ENCODE measurements at regions not wholly inside any gene's neighbourhood (a gene's known extent, or its start where the extent isn't known, plus 50 kb on each side); places are given as distances from the start of the nearest gene placed in this dataset.

DNA sequence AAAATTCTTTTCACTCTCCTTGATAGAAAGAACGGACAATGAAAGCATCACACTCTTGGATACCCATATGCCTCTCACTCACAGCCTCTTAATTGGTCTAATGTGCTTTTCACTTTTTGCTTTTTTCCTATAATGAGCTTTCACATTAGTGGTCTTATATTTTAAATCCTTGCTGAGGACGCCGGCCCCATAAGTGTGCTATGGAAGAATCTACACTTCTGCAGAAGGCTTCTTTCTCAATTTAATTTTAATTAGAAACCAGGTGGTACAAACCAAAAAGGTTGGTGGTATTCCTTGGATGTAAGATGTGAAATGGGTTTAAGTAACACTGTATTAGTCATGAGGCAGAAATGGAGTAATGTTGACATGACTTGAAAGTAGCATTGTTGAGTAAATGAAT is 190.6 kb upstream of the NFIA start:
- Histone ChIP-seq H3K27ac (ENCODE audit: low read depth, low read length) (no peak overlapping the region), H3K9me3 (ENCODE audit: control insufficient read depth, insufficient read depth, low read length) (no peaks in the 10 kb centered on the region), H3K27me3 (ENCODE audit: control insufficient read depth, insufficient read depth, low read length) (no peaks in the 10 kb centered on the region), H3K4me3 (ENCODE audit: low read depth, low read length) (no peak overlapping the region)
- POLR2A ChIA-PET, result no interaction called here
- TF ChIP-seq, protein P1, sequence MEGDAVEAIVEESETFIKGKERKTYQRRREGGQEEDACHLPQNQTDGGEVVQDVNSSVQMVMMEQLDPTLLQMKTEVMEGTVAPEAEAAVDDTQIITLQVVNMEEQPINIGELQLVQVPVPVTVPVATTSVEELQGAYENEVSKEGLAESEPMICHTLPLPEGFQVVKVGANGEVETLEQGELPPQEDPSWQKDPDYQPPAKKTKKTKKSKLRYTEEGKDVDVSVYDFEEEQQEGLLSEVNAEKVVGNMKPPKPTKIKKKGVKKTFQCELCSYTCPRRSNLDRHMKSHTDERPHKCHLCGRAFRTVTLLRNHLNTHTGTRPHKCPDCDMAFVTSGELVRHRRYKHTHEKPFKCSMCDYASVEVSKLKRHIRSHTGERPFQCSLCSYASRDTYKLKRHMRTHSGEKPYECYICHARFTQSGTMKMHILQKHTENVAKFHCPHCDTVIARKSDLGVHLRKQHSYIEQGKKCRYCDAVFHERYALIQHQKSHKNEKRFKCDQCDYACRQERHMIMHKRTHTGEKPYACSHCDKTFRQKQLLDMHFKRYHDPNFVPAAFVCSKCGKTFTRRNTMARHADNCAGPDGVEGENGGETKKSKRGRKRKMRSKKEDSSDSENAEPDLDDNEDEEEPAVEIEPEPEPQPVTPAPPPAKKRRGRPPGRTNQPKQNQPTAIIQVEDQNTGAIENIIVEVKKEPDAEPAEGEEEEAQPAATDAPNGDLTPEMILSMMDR (IDR thresholded peaks at IDR 0.05; ENCODE audit: low read depth, low read length), result no peak
- DNase-seq (ENCODE audit: low read depth, low spot score), result no peak
- CTCF ChIA-PET, result no interaction called here

DNA sequence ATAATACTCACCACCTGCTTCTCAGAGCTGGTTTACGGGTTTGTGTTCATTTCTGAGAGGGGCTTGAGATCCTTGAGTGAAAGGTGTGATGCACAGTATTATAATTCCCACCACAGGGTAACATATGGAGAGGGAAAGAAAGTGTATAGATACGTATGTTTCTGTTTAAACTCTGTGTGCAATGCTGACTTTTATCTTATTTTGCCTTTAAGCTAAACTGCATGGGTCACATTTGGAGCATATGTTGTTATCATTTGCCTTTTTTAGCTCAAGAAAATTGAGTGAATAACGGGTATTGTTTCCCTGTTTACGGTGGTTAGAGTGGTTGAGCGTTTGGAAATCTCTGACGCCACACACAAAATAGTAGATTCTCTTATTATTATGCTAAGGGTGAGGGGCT is 191.1 kb upstream of the NFIA start:
- ChIA-PET CTCF (no interaction called here), POLR2A (no interaction called here)
- TF ChIP-seq, protein P1 (IDR thresholded peaks at IDR 0.05; ENCODE audit: low read depth, low read length), result no peak
- no peak overlapping the region for H3K4me3 ChIP-seq (ENCODE audit: low read depth, low read length)
- DNase-seq (ENCODE audit: low read depth, low spot score), result no peak
- no peaks in the 10 kb centered on the region for H3K27me3 ChIP-seq (ENCODE audit: control insufficient read depth, insufficient read depth, low read length)
- H3K9me3 ChIP-seq (ENCODE audit: control insufficient read depth, insufficient read depth, low read length), result no peaks in the 10 kb centered on the region
- no peak overlapping the region for H3K27ac ChIP-seq (ENCODE audit: low read depth, low read length)

DNA sequence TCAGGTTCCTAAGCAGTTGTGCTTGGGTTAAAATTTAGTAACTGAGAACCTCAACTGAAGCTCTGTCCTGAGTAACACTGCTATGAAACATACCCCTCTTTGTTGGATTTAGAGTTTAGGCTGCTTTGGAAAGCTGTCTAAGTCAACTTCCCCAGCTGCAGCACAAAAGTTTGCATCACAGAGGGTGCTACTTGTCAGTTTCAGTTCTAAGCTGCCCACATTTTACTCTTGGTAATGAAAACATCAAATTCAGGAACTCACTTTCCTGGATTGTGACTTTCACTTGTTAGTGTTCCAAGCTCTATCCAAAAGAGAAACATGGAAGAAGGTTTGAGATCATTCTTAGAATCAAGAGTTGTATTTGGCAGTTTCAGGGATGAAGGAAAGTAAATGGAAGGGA is 191.7 kb upstream of the NFIA start:
- CTCF ChIA-PET, result no interaction called here

DNA sequence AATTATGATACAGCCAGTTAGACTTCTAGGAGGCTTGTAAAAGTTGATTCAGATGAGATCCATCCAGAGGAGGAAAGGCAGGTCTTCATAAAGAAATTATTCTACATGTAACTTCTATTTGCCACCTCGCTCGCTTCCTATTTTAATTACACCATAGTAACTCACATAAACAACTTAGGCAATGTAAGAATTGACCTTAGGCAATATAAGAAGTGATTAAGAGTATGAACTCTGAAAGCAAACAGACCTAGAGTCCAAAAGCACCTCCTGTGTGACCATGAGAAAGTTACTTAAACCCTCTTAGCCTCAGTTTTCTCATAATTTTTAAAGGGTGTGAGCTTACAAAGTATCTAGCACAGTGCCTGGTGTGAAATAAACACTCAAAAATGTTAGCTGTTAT is 192.7 kb upstream of the NFIA start:
- no peak overlapping the region for H3K27ac ChIP-seq (ENCODE audit: low read depth, low read length)
- TF ChIP-seq, protein P1 (IDR thresholded peaks at IDR 0.05; ENCODE audit: low read depth, low read length), result no peak
- CTCF ChIA-PET, result no interaction called here
- POLR2A ChIA-PET, result no interaction called here
- DNase-seq (ENCODE audit: low read depth, low spot score), result no peak
- H3K9me3 ChIP-seq (ENCODE audit: control insufficient read depth, insufficient read depth, low read length), result no peaks in the 10 kb centered on the region
- no peaks in the 10 kb centered on the region for H3K27me3 ChIP-seq (ENCODE audit: control insufficient read depth, insufficient read depth, low read length)
- H3K4me3 ChIP-seq (ENCODE audit: low read depth, low read length), result no peak overlapping the region

More for the DNA sequence above, 191.7 kb upstream of the NFIA start:
- Histone ChIP-seq H3K27me3 (ENCODE audit: control insufficient read depth, insufficient read depth, low read length) (no peaks in the 10 kb centered on the region), H3K9me3 (ENCODE audit: control insufficient read depth, insufficient read depth, low read length) (no peaks in the 10 kb centered on the region), H3K4me3 (ENCODE audit: low read depth, low read length) (no peak overlapping the region), H3K27ac (ENCODE audit: low read depth, low read length) (no peak overlapping the region)
- no peak for DNase-seq (ENCODE audit: low read depth, low spot score)
- TF ChIP-seq, protein P1 (IDR thresholded peaks at IDR 0.05; ENCODE audit: low read depth, low read length), result no peak
- POLR2A ChIA-PET, result no interaction called here

DNA sequence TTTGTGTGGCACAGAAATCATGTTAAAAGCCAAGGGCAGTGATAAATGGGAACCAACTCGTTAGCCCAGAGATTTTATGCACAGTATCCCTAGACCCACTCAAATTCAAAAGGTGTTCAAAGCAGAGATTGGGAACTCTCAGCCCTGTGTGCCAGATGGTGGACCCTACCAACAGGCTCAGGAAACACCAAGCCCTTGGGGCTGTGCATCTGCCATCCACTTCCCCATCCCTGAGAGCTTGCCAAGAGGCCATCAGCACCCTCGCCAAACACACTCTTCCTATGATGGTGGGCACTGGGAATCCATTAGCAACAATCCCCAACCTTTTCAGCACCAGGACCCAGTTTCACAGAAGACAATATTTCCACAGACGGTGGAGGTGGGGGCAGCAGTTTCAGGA is 194.2 kb upstream of the NFIA start:
- no peak for DNase-seq (ENCODE audit: low read depth, low spot score)
- ChIA-PET CTCF (no interaction called here), POLR2A (no interaction called here)
- Histone ChIP-seq H3K27me3 (ENCODE audit: control insufficient read depth, insufficient read depth, low read length) (no peaks in the 10 kb centered on the region), H3K9me3 (ENCODE audit: control insufficient read depth, insufficient read depth, low read length) (no peaks in the 10 kb centered on the region), H3K4me3 (ENCODE audit: low read depth, low read length) (no peak overlapping the region), H3K27ac (ENCODE audit: low read depth, low read length) (no peak overlapping the region)
- TF ChIP-seq, protein P1 (IDR thresholded peaks at IDR 0.05; ENCODE audit: low read depth, low read length), result no peak
